ENCODE measurements at regions not wholly inside any gene's neighbourhood (a gene's known extent, or its start where the extent isn't known, plus 50 kb on each side); places are given as distances from the start of the nearest gene placed in this dataset.

DNA sequence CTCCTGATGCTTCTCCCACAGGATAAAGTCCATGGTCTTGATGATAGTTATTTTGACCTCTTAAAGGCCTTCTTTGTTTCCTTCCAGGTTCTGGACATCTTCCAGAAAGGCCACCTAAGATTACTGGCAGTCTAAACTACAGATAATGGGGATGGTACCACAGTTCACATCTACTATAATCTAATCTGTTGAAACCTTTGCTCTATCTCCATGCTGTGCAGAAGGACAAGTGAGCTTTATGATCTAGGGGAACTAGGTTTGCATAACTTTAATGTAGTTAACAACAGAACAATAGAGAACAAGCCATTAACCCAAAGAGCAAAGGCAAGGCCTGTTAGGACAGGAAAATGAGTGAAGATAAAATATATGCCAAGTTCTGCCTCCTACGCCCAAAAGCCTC, 103.9 kb upstream of the KLHL13 start:
- TF ChIP-seq EZH2 (optimal IDR thresholded peaks at IDR 0.05; ENCODE audit: low read depth, low read length) (no peak), CTCF (IDR thresholded peaks at IDR 0.05; ENCODE audit: low read length) (no peak)
- Histone ChIP-seq H3K4me2 (ENCODE audit: low read depth, low read length) (no peak overlapping the region), H3K27me3 (replicated peaks; ENCODE audit: insufficient read depth, low read length) (peaks cover 18% of the 10 kb centered on the region), H2AFZ (ENCODE audit: low read length) (no peak overlapping the region), H3K9me2 (replicated peaks; ENCODE audit: insufficient read depth, low read length) (no peaks in the 10 kb centered on the region), H3K27ac (ENCODE audit: low read length) (no peak overlapping the region), H3K36me3 (replicated peaks; ENCODE audit: insufficient read depth, low read length) (no peaks in the 10 kb centered on the region), H4K20me1 (ENCODE audit: insufficient read depth, low read length) (no peaks in the 10 kb centered on the region), H3K9me3 (replicated peaks; ENCODE audit: insufficient read depth, low read length) (no peaks in the 10 kb centered on the region), H3K79me2 (ENCODE audit: low read length) (no peaks in the 10 kb centered on the region), H3F3A (ENCODE audit: insufficient read depth, low read length) (no peaks in the 10 kb centered on the region), H3K4me3 (ENCODE audit: low read length) (no peak overlapping the region), H3K4me1 (ENCODE audit: low read length) (no peaks in the 10 kb centered on the region), H3K9ac (ENCODE audit: low read length) (no peak overlapping the region)
- no peak for DNase-seq

DNA sequence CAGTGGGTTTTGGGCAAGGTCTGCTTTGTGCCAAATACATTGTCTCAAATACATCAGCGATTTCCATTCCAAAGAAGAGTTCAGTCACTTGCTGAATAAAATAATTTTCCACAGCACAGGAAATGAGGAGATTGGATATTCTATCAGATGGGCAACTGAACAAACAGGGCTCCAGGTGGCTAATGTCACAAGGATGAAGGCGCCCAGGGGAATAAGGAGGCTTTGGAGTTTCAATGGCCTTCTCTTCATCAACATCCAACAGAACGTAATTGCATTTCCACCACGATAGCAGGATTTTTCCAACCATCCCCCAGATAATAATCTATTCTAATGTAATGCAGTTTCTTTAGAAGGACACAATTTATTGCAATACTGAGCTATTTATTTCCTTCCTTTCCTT, 104.7 kb upstream of the KLHL13 start:
- Histone ChIP-seq H3K4me1 (ENCODE audit: low read length) (no peaks in the 10 kb centered on the region), H3K36me3 (replicated peaks; ENCODE audit: insufficient read depth, low read length) (no peaks in the 10 kb centered on the region), H3K9me3 (replicated peaks; ENCODE audit: insufficient read depth, low read length) (no peaks in the 10 kb centered on the region), H3F3A (ENCODE audit: insufficient read depth, low read length) (no peaks in the 10 kb centered on the region), H3K27me3 (replicated peaks; ENCODE audit: insufficient read depth, low read length) (peaks cover 10% of the 10 kb centered on the region), H3K79me2 (ENCODE audit: low read length) (no peaks in the 10 kb centered on the region), H3K9ac (ENCODE audit: low read length) (no peak overlapping the region), H3K9me2 (replicated peaks; ENCODE audit: insufficient read depth, low read length) (no peaks in the 10 kb centered on the region), H2AFZ (ENCODE audit: low read length) (no peak overlapping the region), H3K4me2 (ENCODE audit: low read depth, low read length) (no peak overlapping the region), H4K20me1 (ENCODE audit: insufficient read depth, low read length) (no peaks in the 10 kb centered on the region), H3K4me3 (ENCODE audit: low read length) (no peak overlapping the region), H3K27ac (ENCODE audit: low read length) (no peak overlapping the region)
- no peak for DNase-seq
- no peak for TF ChIP-seq EZH2 (optimal IDR thresholded peaks at IDR 0.05; ENCODE audit: low read depth, low read length)
- TF ChIP-seq CTCF (IDR thresholded peaks at IDR 0.05; ENCODE audit: low read length) = no peak
- TF ChIP-seq EZH2phosphoT487 (IDR thresholded peaks at IDR 0.05; ENCODE audit: low read length) = no peak

DNA sequence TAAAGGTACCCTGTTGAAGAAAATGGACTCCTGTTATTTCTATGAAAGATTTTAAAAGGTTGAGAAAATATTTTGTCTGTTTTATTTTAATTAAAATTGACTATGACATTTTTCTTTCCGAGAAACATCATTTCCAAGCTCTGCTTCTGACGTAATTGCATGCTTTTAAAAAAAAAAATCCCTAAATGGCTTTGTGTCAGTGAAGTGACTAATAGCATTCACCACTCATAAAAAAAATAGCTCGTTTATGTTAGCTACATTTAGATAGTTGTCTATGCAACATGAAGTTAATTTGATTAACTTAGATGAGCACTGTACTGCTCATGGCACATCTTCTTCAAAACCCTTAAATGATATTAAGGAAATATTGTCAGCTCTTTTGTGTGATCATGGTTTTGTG, 105.1 kb upstream of the KLHL13 start:
- H3K4me1 ChIP-seq (ENCODE audit: low read length) = no peaks in the 10 kb centered on the region
- peaks cover 6% of the 10 kb centered on the region for H3K27me3 ChIP-seq (replicated peaks; ENCODE audit: insufficient read depth, low read length)
- TF ChIP-seq CTCF (IDR thresholded peaks at IDR 0.05; ENCODE audit: low read length) (no peak), EZH2phosphoT487 (IDR thresholded peaks at IDR 0.05; ENCODE audit: low read length) (no peak), EZH2 (optimal IDR thresholded peaks at IDR 0.05; ENCODE audit: low read depth, low read length) (no peak)
- H3K4me2 ChIP-seq (ENCODE audit: low read depth, low read length) = no peak overlapping the region
- H4K20me1 ChIP-seq (ENCODE audit: insufficient read depth, low read length) = no peaks in the 10 kb centered on the region
- H3K36me3 ChIP-seq (replicated peaks; ENCODE audit: insufficient read depth, low read length) = no peaks in the 10 kb centered on the region
- H2AFZ ChIP-seq (ENCODE audit: low read length) = no peak overlapping the region
- H3F3A ChIP-seq (ENCODE audit: insufficient read depth, low read length) = no peaks in the 10 kb centered on the region
- H3K9ac ChIP-seq (ENCODE audit: low read length) = no peak overlapping the region
- no peak for DNase-seq
- H3K27ac ChIP-seq (ENCODE audit: low read length) = no peak overlapping the region
- no peaks in the 10 kb centered on the region for H3K79me2 ChIP-seq (ENCODE audit: low read length)
- H3K9me3 ChIP-seq (replicated peaks; ENCODE audit: insufficient read depth, low read length) = no peaks in the 10 kb centered on the region
- no peak overlapping the region for H3K4me3 ChIP-seq (ENCODE audit: low read length)
- H3K9me2 ChIP-seq (replicated peaks; ENCODE audit: insufficient read depth, low read length) = no peaks in the 10 kb centered on the region
